ENCODE measurements at regions not wholly inside any gene's neighbourhood (a gene's known extent, or its start where the extent isn't known, plus 50 kb on each side); places are given as distances from the start of the nearest gene placed in this dataset.

DNA sequence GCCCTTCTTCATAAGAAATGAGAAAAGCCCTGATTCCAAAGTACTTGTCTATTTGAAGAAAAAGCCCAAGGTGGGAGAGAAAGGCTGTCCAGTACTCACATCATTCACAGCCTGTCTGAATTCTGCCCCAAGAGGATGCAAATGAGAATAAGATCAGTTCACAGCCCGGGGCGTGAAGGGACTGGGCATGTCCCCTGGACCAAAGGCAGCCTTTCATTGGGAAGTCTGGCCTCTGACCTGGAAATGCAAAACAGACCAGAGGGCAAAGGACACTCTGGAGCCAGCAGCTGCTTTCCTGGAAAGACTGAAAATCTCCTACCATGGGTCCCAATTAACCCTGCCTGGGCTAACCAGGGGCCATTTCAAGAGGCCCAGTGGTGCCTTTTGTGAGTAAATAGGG lies 191.2 kb upstream of the PELI2 start:
- H3K4me2 ChIP-seq (ENCODE audit: low read depth, low read length) = no peak overlapping the region
- no peak overlapping the region for H2AFZ ChIP-seq (replicated peaks; ENCODE audit: low read length, poor library complexity)
- no peak overlapping the region for H3K18ac ChIP-seq (ENCODE audit: low read depth, low read length)
- no peak overlapping the region for H3K27ac ChIP-seq (ENCODE audit: insufficient read depth, low read length)
- no peak overlapping the region for H3K23ac ChIP-seq (ENCODE audit: low read depth, low read length)
- H2AK9ac ChIP-seq (replicated peaks; ENCODE audit: low read depth, low read length, poor library complexity) = no peak overlapping the region
- dilution Hi-C loops (cut with HindIII; ENCODE audit: low sequenced_read_pairs, unreplicated experiment) (no loop called here), intact Hi-C loops (cut with micrococcal nuclease) (loop anchor here (5.0 kb wide), 1 partner anchor 490 kb away; no protein-coding TSS in a partner anchor), in situ Hi-C loops (cut with MboI; ENCODE audit: low sequenced_read_pairs) (no loop called here)
- H2BK120ac ChIP-seq (ENCODE audit: low read depth, low read length) = no peak overlapping the region
- H3K9ac ChIP-seq (ENCODE audit: low read depth, low read length) = no peak overlapping the region
- no peak overlapping the region for H4K91ac ChIP-seq (ENCODE audit: insufficient read depth, low read depth, low read length)
- H3K14ac ChIP-seq (replicated peaks; ENCODE audit: low read depth, low read length) = no peak overlapping the region
- no TSS peak for BruUV-seq (replicated peaks)
- no peak overlapping the region for H4K5ac ChIP-seq (ENCODE audit: low read depth, low read length)
- ATAC-seq (ENCODE audit: low read depth) = no peak
- no peak for TF ChIP-seq RFX5 (IDR thresholded peaks at IDR 0.05; ENCODE audit: low read depth, low read length)
- no peak for TF ChIP-seq CEBPB (IDR thresholded peaks at IDR 0.05; ENCODE audit: low read depth, low read length)
- TF ChIP-seq FOS (IDR thresholded peaks at IDR 0.05; ENCODE audit: low read depth, low read length) = no peak
- TF ChIP-seq USF2 (IDR thresholded peaks at IDR 0.05; ENCODE audit: low read depth, low read length) = no peak
- no peak for TF ChIP-seq NFE2L2 (IDR thresholded peaks at IDR 0.05; ENCODE audit: low read depth, low read length)
- TF ChIP-seq CTCF (conservative IDR thresholded peaks at IDR 0.05; ENCODE audit: low read depth, low read length) = no peak
- no peak for TF ChIP-seq CHD1 (IDR thresholded peaks at IDR 0.05; ENCODE audit: low read depth, low read length)
- TF ChIP-seq SMC3 (IDR thresholded peaks at IDR 0.05; ENCODE audit: low read depth, low read length) = no peak
- TF ChIP-seq, protein P1, sequence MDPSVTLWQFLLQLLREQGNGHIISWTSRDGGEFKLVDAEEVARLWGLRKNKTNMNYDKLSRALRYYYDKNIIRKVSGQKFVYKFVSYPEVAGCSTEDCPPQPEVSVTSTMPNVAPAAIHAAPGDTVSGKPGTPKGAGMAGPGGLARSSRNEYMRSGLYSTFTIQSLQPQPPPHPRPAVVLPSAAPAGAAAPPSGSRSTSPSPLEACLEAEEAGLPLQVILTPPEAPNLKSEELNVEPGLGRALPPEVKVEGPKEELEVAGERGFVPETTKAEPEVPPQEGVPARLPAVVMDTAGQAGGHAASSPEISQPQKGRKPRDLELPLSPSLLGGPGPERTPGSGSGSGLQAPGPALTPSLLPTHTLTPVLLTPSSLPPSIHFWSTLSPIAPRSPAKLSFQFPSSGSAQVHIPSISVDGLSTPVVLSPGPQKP (IDR thresholded peaks at IDR 0.05; ENCODE audit: borderline replicate concordance, low read depth, low read length) = no peak
- TF ChIP-seq MAZ (IDR thresholded peaks at IDR 0.05; ENCODE audit: borderline replicate concordance, low read depth, low read length) = no peak
- no peak for TF ChIP-seq RCOR1 (IDR thresholded peaks at IDR 0.05; ENCODE audit: insufficient replicate concordance, low read length)
- no peak overlapping the region for H3K4ac ChIP-seq (ENCODE audit: low read depth, low read length)
- H3K36me3 ChIP-seq (ENCODE audit: control insufficient read depth, insufficient read depth, low read length) = no peaks in the 10 kb centered on the region
- no CpG with 5 or more reads among the region's 2 CpGs for WGBS, 2 experiments (ENCODE audit: extremely low coverage in 2 of 2, insufficient read length in 1 of 2)
- no peaks in the 10 kb centered on the region for H3K9me1 ChIP-seq (ENCODE audit: insufficient read depth, low read length)
- H2BK20ac ChIP-seq (ENCODE audit: low read depth, low read length) = no peak overlapping the region
- no peaks in the 10 kb centered on the region for H3K79me1 ChIP-seq (ENCODE audit: low read depth in 1 of 2, low read length in 2 of 2)
- H2BK5ac ChIP-seq (ENCODE audit: low read depth, low read length, poor library complexity, severe bottlenecking) = no peak overlapping the region
- H2AK5ac ChIP-seq (ENCODE audit: low read depth, low read length) = no peak overlapping the region
- ChIA-PET POLR2A (ENCODE audit: unreplicated experiment) (no interaction called here), CTCF (no interaction called here)
- H3K27me3 ChIP-seq (ENCODE audit: control insufficient read depth, insufficient read depth, low read length) = peaks cover 34% of the 10 kb centered on the region
- no peak overlapping the region for H4K8ac ChIP-seq (ENCODE audit: low read depth in 2 of 2, low read length in 2 of 2)
- no peak overlapping the region for H2BK15ac ChIP-seq (ENCODE audit: low read depth, low read length)
- H3K4me1 ChIP-seq (ENCODE audit: control insufficient read depth, insufficient read depth, low read length) = no peaks in the 10 kb centered on the region
- no peak overlapping the region for H3K56ac ChIP-seq (ENCODE audit: extremely low read depth, insufficient read depth, low read length)
- peaks cover 2% of the 10 kb centered on the region; the same call in 1 of the 2 replicates for H3K9me3 ChIP-seq (ENCODE audit: control insufficient read depth, insufficient read depth, low read length)
- no peak overlapping the region for H3K4me3 ChIP-seq (ENCODE audit: insufficient read depth, low read depth, low read length)
- DNase-seq = no peak
- no peaks in the 10 kb centered on the region for H4K20me1 ChIP-seq (ENCODE audit: insufficient read depth, low read length)
